ENCODE measurements at regions not wholly inside any gene's neighbourhood (a gene's known extent, or its start where the extent isn't known, plus 50 kb on each side); places are given as distances from the start of the nearest gene placed in this dataset.

- no peak for DNase-seq (ENCODE audit: low read depth)
Measured at GRCh38 chr20:39133201-39133600, 171.1 kb downstream of the DHX35 start.

GRCh38 chr20:39132511-39132910 lies 170.4 kb downstream of the DHX35 start:
- DNase-seq (ENCODE audit: low read depth) = no peak

DNA sequence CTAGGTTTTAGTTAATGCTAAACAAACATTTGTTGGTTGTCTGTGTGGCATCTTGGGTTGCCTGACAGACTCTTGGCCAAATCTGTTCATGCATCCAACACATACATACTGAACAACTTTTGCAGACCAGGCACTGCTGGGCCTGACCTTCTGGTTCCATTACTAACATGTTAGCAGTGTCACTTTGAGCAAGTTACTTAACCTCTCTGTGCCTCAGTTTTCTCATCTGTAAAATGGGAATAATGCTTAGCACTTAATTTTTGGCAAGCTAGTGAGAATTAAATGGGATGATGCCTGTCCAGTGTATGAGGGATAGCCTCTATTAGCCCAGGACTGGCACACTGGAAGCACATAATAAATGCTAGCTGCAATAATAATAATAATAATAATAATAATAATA lies 169.9 kb downstream of the DHX35 start:
- no peak for DNase-seq (ENCODE audit: low read depth)

- no peak for DNase-seq (ENCODE audit: low read depth)
Measured at GRCh38 chr20:39130627-39131026, 168.5 kb downstream of the DHX35 start.

GRCh38 chr20:39129523-39129922 lies 167.4 kb downstream of the DHX35 start:
- no peak for DNase-seq (ENCODE audit: low read depth)

DNA sequence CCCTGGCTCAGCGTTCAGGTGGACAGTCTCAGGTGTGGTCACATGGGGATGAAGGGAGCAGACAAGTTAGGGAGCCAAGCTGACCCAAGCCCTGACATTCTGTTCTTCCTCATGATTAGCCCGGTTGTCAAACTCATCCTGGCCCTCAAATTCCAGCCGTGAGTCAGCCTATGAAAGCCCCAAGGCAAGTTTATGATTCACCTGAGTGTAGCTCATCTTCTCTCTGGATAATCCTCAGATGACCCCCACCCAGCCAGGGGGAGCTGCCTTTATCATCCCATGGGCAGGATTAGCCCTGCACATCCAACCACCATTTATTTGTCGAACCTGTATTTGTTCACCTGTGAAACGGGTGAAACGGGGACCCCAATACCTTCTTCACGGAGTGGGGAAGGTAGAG lies 161.9 kb downstream of the DHX35 start:
- DNase-seq (ENCODE audit: low read depth) = no peak

DNA sequence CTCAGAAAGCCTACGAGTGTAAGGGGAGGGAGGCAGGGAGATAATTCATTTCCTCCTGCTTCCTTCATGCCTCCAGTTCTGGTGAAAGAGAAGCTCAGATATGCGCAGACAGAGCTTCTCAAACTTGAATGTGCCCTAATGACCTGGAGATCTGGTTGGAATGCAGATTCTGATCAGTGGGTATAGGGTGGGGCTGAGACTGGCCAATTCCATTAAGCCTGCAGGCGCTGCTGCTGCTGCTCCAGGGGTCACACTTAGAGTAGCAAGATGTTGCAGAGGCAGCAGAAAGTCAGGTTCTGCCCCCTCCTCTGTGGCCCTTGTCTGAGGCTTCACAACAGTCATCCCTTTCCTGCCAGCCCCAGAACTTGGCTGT lies 161.0 kb downstream of the DHX35 start:
- DNase-seq (ENCODE audit: low read depth) = no peak

DNA sequence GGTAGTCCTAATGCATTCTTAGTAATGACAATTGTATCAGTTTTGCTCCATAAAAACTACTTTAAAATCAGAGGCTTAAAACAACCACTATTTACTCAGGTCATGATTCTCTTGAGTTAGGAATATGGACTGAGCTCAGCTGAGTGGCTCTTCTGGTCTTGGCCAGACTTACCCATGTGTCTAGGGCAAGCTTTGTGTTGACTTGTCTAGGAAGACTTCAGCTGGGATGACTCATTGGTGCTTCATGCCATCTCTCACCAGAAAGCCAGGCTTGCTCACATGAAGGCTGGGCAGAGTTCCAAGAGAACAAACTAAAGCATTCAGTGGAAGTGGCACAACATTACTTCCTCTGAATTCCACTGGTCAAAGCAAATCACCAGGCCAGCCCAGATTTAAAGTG lies 155.3 kb downstream of the DHX35 start:
- DNase-seq (ENCODE audit: low read depth) = peak; percentile 29

DNA sequence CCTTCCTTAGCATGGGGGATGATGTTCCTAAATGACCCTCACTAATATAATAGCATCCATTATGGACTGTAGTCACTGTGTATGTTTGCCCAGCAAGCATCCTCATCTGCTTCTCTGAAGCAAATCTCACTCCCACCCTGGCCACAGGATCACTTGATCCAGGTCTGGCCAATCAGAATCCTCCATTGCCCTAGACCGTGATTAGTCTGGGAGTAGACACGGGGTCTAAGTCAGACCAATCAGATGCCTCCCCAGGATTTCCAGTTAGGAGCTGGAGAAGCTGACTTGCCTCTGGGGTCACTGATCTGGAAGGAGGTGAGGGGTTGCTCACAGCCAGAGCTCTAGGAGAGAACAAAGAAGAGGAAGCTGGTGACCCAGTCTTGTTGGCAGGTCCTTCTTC lies 153.9 kb downstream of the DHX35 start:
- no peak for DNase-seq (ENCODE audit: low read depth)

DNA sequence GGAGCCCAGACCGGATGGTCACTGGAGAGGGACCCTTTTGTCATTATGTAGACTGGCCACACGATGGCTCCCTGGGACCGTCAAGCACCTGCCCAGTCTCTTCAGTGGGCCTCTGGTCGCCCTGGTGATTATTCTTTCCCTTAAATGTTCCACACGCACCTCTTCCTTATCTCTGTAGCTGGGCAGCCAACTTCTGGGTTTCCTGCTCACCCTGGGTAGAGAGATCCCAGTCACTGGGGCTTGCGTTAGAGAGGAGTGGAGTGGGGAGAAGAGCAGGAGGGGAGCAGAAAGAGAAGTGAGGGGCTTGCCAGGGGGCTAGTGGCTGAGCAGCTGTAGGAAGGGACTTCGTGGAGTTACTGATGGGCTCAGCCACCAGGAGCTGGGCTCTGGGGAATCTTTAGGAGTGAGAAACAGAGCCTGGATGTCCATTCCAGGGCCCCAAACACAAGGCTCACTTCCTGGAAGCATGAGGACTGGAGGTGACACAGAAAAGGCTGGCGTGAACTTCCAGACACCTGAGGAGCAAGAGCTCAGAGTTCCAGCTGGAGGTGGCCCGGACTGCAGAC lies 150.1 kb downstream of the DHX35 start:
- DNase-seq (ENCODE audit: low read depth) = peak; percentile 28

DNA sequence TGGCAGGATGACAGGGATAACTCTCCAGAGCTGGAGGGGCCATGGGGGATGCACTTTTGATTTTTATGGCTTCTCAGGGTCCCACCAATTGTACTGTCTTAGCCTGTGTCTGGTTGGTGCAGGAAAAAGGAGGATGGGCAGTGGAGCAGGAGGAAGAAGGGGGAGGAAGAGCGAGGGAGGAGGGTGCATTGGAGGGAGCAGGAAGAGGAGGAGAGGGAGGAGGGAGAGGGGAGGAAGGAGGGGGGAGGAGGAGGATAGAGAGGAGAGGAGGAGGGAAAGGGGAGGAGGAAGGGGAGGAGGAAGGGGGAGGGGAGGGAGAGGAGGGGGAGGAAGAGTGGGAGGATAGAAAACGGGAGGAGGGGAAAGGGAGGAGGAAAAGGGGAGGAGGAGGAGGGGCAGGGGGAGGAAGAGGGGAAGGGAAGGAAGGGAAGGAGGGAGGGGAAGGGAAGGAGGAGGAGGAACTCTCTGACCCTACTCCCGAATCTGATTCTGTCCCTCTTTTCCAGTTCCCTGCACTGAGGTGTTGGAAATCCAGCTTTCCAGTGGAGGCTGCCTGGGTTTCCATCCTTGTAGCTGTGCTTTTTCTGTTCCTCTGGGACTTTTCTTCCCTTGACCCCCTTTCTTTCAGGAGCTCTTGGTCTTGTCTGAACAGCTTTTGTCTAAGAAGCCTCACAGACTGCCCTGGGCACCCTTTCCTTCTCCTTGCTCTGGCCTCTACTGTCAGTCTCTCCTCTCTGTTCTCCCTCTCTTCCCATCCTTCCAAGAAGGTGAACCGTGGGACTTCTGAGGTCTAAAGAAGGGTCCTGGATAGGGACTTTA lies 149.4 kb downstream of the DHX35 start:
- DNase-seq (ENCODE audit: low read depth) = no peak

DNA sequence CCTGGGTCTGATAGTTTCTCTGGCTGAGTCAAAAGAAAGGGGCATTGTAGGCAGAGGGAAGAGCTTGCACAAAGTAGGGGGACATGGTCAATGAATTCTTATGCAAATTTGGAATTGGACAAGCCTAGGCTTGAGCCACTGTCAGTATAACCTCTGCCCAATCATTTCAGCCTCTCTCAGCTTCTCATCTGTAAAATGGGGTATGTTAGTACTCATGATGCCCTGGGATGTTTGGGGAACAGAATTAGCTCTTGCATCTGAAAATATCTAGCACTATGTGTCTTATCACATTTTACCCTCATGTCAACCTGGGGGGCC lies 148.6 kb downstream of the DHX35 start:
- DNase-seq (ENCODE audit: low read depth) = no peak

DNA sequence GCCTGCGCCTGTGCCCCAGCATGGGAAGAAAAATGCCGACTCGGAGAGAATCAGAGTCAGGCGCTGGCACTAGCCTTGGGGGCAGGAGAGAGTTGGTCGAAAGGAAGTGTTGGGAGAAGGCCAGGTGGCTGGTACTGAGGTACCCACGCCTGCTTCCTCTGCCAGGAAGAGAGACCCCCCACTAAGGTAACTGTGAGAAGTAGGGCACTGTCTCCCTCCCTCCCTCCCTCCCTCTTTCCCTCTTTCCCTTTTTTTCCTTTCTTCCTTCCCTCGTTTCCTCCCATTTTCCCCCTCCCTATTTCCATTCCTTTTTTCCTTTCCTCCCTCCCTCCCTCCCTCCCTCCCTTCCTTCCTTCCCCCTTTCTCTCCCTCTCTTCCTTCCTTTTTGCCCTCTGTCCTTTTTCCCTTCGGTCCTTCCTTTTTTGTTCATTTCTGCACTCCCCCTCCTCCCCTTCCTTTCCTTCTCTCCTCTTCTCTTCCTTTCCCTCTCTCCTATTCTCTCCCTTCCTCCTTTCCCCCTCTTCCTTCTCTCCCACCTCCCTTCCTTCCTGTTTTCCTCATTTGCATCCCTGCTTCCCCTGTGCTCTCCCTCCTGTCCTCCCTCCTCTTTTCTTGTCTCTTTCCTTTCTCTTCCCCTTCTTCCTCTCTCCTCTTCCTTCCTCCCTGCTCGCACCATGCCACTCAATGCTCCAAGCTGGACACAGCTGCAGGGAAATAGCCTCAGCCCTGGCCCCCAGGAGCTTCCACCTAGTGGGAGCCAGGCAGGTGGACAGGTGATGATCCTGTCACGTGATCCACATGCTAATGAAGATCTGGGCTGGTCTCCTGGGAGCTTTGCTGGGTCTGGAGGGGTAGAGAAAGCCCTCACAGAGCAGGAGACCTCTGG lies 148.0 kb downstream of the DHX35 start:
- no peak for DNase-seq (ENCODE audit: low read depth)

DNA sequence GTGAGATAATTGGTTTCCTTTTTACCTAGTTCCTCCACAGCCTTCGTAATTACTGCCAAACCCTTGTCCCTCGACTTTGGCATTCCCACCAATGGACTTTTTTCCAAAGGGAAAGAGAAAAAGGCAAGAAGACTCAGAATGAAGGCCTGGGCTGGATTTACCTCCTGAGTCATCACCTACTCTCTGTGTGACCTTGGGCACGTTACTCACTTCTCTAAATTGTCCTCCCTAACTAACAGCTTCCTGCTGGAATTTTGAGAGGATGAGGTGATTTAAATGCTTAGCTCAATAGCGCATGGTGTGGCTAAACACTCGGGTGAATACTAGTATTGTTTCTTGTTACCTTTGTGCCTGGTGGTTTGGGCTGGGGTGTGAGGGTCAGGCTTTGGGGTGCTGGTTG lies 146.6 kb downstream of the DHX35 start:
- no peak for DNase-seq (ENCODE audit: low read depth)

DNA sequence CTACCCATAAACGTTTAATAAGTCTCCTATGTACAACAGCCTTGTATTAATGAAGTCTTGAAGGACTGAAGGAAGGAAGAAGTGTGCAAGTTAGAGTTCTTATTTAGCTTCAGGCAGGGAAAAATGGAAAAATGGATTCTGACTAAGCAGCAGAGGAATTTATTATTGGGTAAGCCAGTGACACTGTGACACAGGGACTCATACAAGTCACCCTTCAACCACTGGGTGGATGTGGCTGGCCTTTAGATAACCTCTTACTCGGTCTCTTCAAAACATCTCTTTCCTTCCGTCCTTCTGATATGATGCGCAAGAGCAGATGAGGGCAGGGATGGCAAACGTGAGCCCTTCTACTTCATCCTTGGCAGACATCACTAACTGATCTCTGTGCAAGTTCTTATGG lies 145.6 kb downstream of the DHX35 start:
- no peak for DNase-seq (ENCODE audit: low read depth)

- DNase-seq (ENCODE audit: low read depth) = no peak
Measured at GRCh38 chr20:39106791-39107190, 144.6 kb downstream of the DHX35 start.

DNA sequence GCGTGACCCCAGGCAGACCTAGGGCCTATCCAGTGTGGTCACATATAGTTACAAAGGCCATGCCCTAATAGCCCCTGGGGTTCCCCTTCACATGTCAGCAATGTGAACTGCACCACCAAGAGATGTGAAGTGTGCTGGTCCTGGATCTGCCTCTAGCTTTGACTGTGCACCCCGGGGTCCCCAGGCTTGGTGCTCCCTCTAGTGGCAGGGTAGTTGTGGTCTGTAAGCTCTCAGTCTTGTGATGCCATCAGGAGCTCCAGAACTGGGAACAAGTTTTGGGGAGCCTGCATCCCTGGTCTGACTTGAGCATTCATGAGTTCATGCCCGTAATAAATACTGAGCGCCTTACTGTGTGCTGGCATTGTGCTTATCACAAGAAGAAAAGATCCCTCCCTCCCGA lies 143.4 kb downstream of the DHX35 start:
- DNase-seq (ENCODE audit: low read depth) = no peak

DNA sequence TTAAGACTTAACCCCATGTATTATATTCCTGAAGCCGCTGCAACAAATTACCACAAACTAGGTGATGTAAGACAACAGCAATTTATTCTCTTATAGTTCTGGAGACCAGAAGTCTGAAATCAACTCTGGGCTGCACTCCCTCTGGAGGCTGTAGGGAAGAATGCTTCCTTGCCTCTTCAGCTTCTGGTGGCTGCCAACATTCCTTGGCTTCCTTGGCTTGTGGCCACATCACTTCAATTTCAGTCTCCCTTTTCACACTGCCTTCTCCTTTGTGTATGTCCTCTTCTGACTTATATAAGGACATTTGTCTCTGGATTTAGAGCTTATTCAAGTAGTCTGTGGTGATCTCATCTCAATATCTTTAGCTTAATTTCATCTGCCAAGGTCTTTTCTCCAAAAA lies 141.6 kb downstream of the DHX35 start:
- DNase-seq (ENCODE audit: low read depth) = peak; percentile 9

DNA sequence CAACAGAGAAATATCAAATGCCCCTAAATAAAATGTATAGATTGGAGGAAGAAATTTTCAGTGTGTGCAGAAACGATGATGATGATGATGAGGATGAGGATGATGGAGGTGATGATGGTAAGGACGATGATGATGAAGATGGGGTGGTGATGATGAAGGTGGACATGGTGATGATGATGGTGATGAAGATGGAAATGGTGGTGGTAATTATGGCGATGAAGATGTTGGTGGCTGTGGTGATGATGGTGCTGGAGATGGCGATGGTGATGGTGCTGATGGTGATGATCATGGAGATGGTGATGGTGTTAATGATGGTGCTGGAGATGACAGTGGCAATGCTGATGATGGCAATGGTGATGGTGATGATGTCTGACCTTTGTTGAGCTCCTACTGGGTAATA lies 141.2 kb downstream of the DHX35 start:
- DNase-seq (ENCODE audit: low read depth) = no peak

DNA sequence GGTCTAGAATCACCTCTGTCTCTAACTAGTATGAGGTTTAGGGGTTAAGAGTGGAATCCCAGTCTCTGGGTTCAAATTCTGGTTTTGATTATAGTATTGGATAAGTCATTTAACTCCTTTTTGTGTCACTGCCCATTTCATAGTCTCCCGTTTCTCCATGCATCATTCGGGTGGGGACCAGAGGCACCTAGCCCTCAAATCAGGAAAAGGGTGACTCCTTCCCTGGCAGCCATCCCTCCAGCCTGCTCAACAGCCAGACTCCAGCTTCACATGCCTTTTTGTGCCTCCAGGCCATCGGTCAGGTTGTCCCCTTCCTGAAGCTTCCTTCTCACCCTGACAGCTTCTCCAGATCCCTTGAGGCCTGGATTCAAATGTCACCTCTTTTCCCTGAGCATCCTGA lies 139.8 kb downstream of the DHX35 start:
- no peak for DNase-seq (ENCODE audit: low read depth)

GRCh38 chr20:39100691-39101090 lies 138.5 kb downstream of the DHX35 start:
- DNase-seq (ENCODE audit: low read depth) = no peak

DNA sequence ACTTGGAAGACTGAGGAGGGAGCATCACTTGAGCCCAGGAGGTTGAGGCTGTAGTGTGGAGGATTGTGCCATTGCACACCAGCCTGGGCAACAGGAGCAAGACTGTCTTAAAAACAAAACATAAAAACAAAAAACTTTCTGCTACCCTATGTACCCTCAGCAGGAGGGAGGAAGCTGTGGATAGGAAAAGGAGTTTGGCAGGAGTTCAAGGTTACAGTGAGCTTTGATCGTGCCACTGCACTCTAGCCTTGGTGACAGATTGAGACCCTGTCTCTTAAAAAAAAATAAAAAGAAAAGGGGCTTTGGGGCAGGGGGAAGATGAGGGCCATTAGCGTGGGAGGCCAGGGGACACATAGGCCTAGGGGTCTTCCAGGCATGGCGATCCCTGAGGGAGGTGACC lies 135.7 kb downstream of the DHX35 start:
- DNase-seq (ENCODE audit: low read depth) = no peak

DNA sequence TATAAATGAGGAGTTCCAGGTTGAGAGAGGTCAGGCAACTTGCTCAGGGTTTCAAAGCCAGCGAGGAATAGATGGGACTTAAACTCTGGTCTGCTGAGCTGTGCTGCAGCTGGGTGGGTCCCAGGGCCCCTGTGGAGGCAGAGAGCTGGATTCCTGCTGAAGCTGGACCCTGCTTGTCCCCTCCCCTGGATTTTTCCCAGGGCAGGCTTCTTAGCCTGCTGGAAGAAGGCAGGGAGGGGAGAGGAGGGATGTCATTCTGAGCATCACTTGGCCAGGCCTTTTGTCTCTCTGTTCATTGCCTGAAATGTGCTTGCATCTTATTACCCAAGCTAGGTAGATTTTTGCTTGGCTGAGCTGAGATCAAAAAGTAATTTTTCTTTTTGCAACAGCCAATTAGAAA lies 133.7 kb downstream of the DHX35 start:
- DNase-seq (ENCODE audit: low read depth) = no peak

Data from fibroblast of the conjunctiva (primary cell).